ENCODE measurements at regions not wholly inside any gene's neighbourhood (a gene's known extent, or its start where the extent isn't known, plus 50 kb on each side); places are given as distances from the start of the nearest gene placed in this dataset.
A peak's percentile ranks its signal among the peaks of the same experiment; 100 is the strongest.

GRCh38 chr11:106468086-106468485 is 390.6 kb downstream of the AASDHPPT start:
- DNase-seq (ENCODE audit: insufficient read length, low spot score, missing footprints), result no peak
- H3K4me3 ChIP-seq (ENCODE audit: insufficient read depth, low read length), result no peak overlapping the region
- H4K20me1 ChIP-seq (ENCODE audit: insufficient read depth, low read length), result no peaks in the 10 kb centered on the region
- no peak overlapping the region for H3K4me2 ChIP-seq (ENCODE audit: insufficient read depth, low read length)
- H3K4me1 ChIP-seq (ENCODE audit: insufficient read depth, low read length), result peaks cover 22% of the 10 kb centered on the region
- no peaks in the 10 kb centered on the region for H3K36me3 ChIP-seq (ENCODE audit: insufficient read depth, low read length)
- TF ChIP-seq CTCF (IDR thresholded peaks at IDR 0.05; ENCODE audit: extremely low read depth, low read depth, low read length), result no peak
- H3K27me3 ChIP-seq (ENCODE audit: insufficient read depth, low read length), result no peaks in the 10 kb centered on the region
- no peak overlapping the region for H2AFZ ChIP-seq (ENCODE audit: low read length)
- no peaks in the 10 kb centered on the region for H3K9me3 ChIP-seq (ENCODE audit: low read depth, low read length)
- no peaks in the 10 kb centered on the region for H3K79me2 ChIP-seq (ENCODE audit: insufficient read depth, low read length)
- H3K27ac ChIP-seq (ENCODE audit: low read depth, low read length), result no peak overlapping the region

- Histone ChIP-seq H2AFZ (ENCODE audit: low read length) (no peak overlapping the region), H3K27ac (ENCODE audit: low read depth, low read length) (no peak overlapping the region), H3K79me2 (ENCODE audit: insufficient read depth, low read length) (no peaks in the 10 kb centered on the region), H3K36me3 (ENCODE audit: insufficient read depth, low read length) (no peaks in the 10 kb centered on the region), H3K4me3 (ENCODE audit: insufficient read depth, low read length) (no peak overlapping the region), H4K20me1 (ENCODE audit: insufficient read depth, low read length) (no peaks in the 10 kb centered on the region), H3K4me1 (ENCODE audit: insufficient read depth, low read length) (peaks cover 19% of the 10 kb centered on the region), H3K9me3 (ENCODE audit: low read depth, low read length) (no peaks in the 10 kb centered on the region), H3K27me3 (ENCODE audit: insufficient read depth, low read length) (no peaks in the 10 kb centered on the region), H3K4me2 (ENCODE audit: insufficient read depth, low read length) (no peak overlapping the region)
- no peak for TF ChIP-seq CTCF (IDR thresholded peaks at IDR 0.05; ENCODE audit: extremely low read depth, low read depth, low read length)
- DNase-seq (ENCODE audit: insufficient read length, low spot score, missing footprints), result no peak
Observed at GRCh38 chr11:106468531-106468930, 391.1 kb downstream of the AASDHPPT start.

GRCh38 chr11:106470230-106470629 is 392.8 kb downstream of the AASDHPPT start:
- Histone ChIP-seq H3K9me3 (ENCODE audit: low read depth, low read length) (no peaks in the 10 kb centered on the region), H2AFZ (ENCODE audit: low read length) (no peak overlapping the region), H3K79me2 (ENCODE audit: insufficient read depth, low read length) (no peaks in the 10 kb centered on the region), H3K4me3 (ENCODE audit: insufficient read depth, low read length) (no peak overlapping the region), H4K20me1 (ENCODE audit: insufficient read depth, low read length) (no peaks in the 10 kb centered on the region), H3K27me3 (ENCODE audit: insufficient read depth, low read length) (no peaks in the 10 kb centered on the region), H3K4me2 (ENCODE audit: insufficient read depth, low read length) (no peak overlapping the region), H3K27ac (ENCODE audit: low read depth, low read length) (no peak overlapping the region), H3K36me3 (ENCODE audit: insufficient read depth, low read length) (no peaks in the 10 kb centered on the region), H3K4me1 (ENCODE audit: insufficient read depth, low read length) (peaks cover 19% of the 10 kb centered on the region)
- no peak for DNase-seq (ENCODE audit: insufficient read length, low spot score, missing footprints)
- TF ChIP-seq CTCF (IDR thresholded peaks at IDR 0.05; ENCODE audit: extremely low read depth, low read depth, low read length), result no peak

- peak; percentile 30 for DNase-seq (ENCODE audit: insufficient read length, low spot score, missing footprints)
- Histone ChIP-seq H2AFZ (ENCODE audit: low read length) (no peak overlapping the region), H3K36me3 (ENCODE audit: insufficient read depth, low read length) (no peaks in the 10 kb centered on the region), H3K27ac (ENCODE audit: low read depth, low read length) (no peak overlapping the region), H3K4me2 (ENCODE audit: insufficient read depth, low read length) (no peak overlapping the region), H3K4me1 (ENCODE audit: insufficient read depth, low read length) (peaks cover 15% of the 10 kb centered on the region), H3K27me3 (ENCODE audit: insufficient read depth, low read length) (no peaks in the 10 kb centered on the region), H3K9me3 (ENCODE audit: low read depth, low read length) (no peaks in the 10 kb centered on the region), H3K79me2 (ENCODE audit: insufficient read depth, low read length) (no peaks in the 10 kb centered on the region), H4K20me1 (ENCODE audit: insufficient read depth, low read length) (no peaks in the 10 kb centered on the region), H3K4me3 (ENCODE audit: insufficient read depth, low read length) (no peak overlapping the region)
- TF ChIP-seq CTCF (IDR thresholded peaks at IDR 0.05; ENCODE audit: extremely low read depth, low read depth, low read length), result no peak
Observed at GRCh38 chr11:106471276-106471675, 393.8 kb downstream of the AASDHPPT start.

Data from osteoblast (primary cell).